Endothelial cell of umbilical vein (primary cell): ENCODE measurements at regions not wholly inside any gene's neighbourhood (a gene's known extent, or its start where the extent isn't known, plus 50 kb on each side); places are given as distances from the start of the nearest gene placed in this dataset.

Source experiments
- BruUV-seq: library from RNA; stranded (reverse); fragments of 400-500 nt; replicated peaks from 2 replicates; lab custom pipeline; 2021; lab: Mats Ljungman, UMichigan
- CTCF ChIA-PET: fragments of 300-600, 350-600 bp; sonication (Branson Sonifier 250); formaldehyde crosslinking; loops from one replicate; lab custom pipeline; 2021; ENCODE audit warnings: antibody characterized with exemption, inconsistent platforms; lab: Charles Lee
- POLR2A ChIA-PET: fragments of 300-600, 350-600 bp; sonication (Branson Sonifier 250); formaldehyde crosslinking; loops from one replicate; lab custom pipeline; 2021; ENCODE audit warnings: antibody characterized with exemption, inconsistent platforms; lab: Charles Lee
- DNase-seq: peaks from one replicate; pipeline ENCODE4 v3.0.0-alpha.2; 2011; ENCODE audit warnings: low read depth, low spot score
- FAIRE-seq: peaks from 2 replicates; lab custom pipeline; 2011; peaks lifted over from hg19 to GRCh38; lab: Jason Lieb, UNC
- H2AFZ ChIP-seq: 2 replicates; pipeline ENCODE4 v1.6.0; 2012; ENCODE audit warnings: low read depth, low read length, control low read depth, inconsistent platforms
- H3K27ac ChIP-seq: 2 replicates; pipeline ENCODE4 v1.5.1; 2011; ENCODE audit warnings: low read depth, mild to moderate bottlenecking, control low read depth, low read length, moderate library complexity; ENCODE audit not compliant: insufficient read depth
- H3K27me3 ChIP-seq, 2 experiments: 2 replicates each; pipeline versions ENCODE4 v1.6.0 to v1.6.1; 2011; ENCODE audit warnings: low read length in 2 of 2, mixed read lengths in 1 of 2; ENCODE audit not compliant: control insufficient read depth in 2 of 2, insufficient read depth in 2 of 2
- H3K36me3 ChIP-seq, 2 experiments: 2 replicates in 1 of 2; 3 replicates in 1 of 2; pipeline ENCODE4 v1.5.1; 2011; ENCODE audit warnings: low read length in 2 of 2, mild to moderate bottlenecking in 1 of 2, moderate library complexity in 1 of 2; ENCODE audit not compliant: control insufficient read depth in 2 of 2, insufficient read depth in 2 of 2; ENCODE audit errors: extremely low read depth in 1 of 2
- H3K4me1 ChIP-seq: 3 replicates; pipeline ENCODE4 v1.5.1; 2011; ENCODE audit warnings: mild to moderate bottlenecking, low read length; ENCODE audit not compliant: control insufficient read depth, insufficient read depth; ENCODE audit errors: extremely low read depth
- H3K4me2 ChIP-seq: 2 replicates; pipeline ENCODE4 v1.6.1; 2011; ENCODE audit warnings: low read length, control low read depth, mixed read lengths; ENCODE audit not compliant: insufficient read depth
- H3K4me3 ChIP-seq, 3 experiments: fragments of 200-600 bp in 1 of 3; sonication (generic), shearing (Covaris generic) in 1 of 3; replicated peaks in 1 of 3; 2 replicates each; pipeline ENCODE4 v1.5.1; 2011 to 2016; ENCODE audit warnings: control low read depth in 3 of 3, low read length in 3 of 3, mild to moderate bottlenecking in 2 of 3, inconsistent platforms in 1 of 3, low read depth in 1 of 3, moderate library complexity in 1 of 3; ENCODE audit not compliant: insufficient read depth in 1 of 3
- H3K79me2 ChIP-seq: 2 replicates; pipeline ENCODE4 v1.6.0; 2012; ENCODE audit warnings: low read length, inconsistent platforms; ENCODE audit not compliant: control insufficient read depth, insufficient read depth
- H3K9ac ChIP-seq: replicated peaks from 2 replicates; pipeline ENCODE3; 2011; ENCODE audit warnings: low read length, control low read depth; ENCODE audit not compliant: insufficient read depth; ENCODE audit errors: extremely low read depth
- H3K9me1 ChIP-seq: replicated peaks from 3 replicates; pipeline ENCODE4 v1.6.0; 2011; ENCODE audit warnings: mild to moderate bottlenecking, low read length; ENCODE audit not compliant: control insufficient read depth, insufficient read depth; ENCODE audit errors: extremely low read depth
- H3K9me3 ChIP-seq: replicated peaks from 2 replicates; pipeline ENCODE4 v1.5.1; 2012; ENCODE audit warnings: low read length, inconsistent platforms; ENCODE audit not compliant: control insufficient read depth, insufficient read depth
- H4K20me1 ChIP-seq: replicated peaks from 2 replicates; pipeline ENCODE3; 2011; ENCODE audit warnings: mild to moderate bottlenecking, low read length; ENCODE audit not compliant: control insufficient read depth, insufficient read depth; ENCODE audit errors: extremely low read depth
- EZH2 ChIP-seq: IDR thresholded peaks from 2 replicates; pipeline ENCODE4 v1.6.1; 2012; ENCODE audit warnings: borderline replicate concordance, low read depth, mild to moderate bottlenecking, moderate library complexity, low read length, inconsistent platforms; ENCODE audit not compliant: severe bottlenecking
- FOS ChIP-seq: IDR thresholded peaks from 2 replicates; pipeline ENCODE4 v1.6.1; 2011; ENCODE audit warnings: mild to moderate bottlenecking, low read length, moderate library complexity, borderline replicate concordance; ENCODE audit not compliant: insufficient read depth
- GATA2 ChIP-seq: IDR thresholded peaks from 2 replicates; pipeline ENCODE4 v1.7.0; 2011; ENCODE audit warnings: low read depth, mild to moderate bottlenecking, moderate library complexity, mixed read lengths, low read length; ENCODE audit not compliant: insufficient read length, insufficient read depth
- JUN ChIP-seq: IDR thresholded peaks from 2 replicates; pipeline ENCODE4 v1.6.1; 2011; ENCODE audit warnings: borderline replicate concordance, low read depth; ENCODE audit not compliant: insufficient read length, insufficient read depth
- MYC ChIP-seq: IDR thresholded peaks from one replicate; pipeline ENCODE4 v1.6.1; 2011; ENCODE audit warnings: mild to moderate bottlenecking, low read depth, low read length
- POLR2A ChIP-seq: IDR thresholded peaks from 2 replicates; pipeline ENCODE4 v1.6.1; 2012; ENCODE audit warnings: low read depth, mild to moderate bottlenecking, control low read depth, low read length
- POLR2AphosphoS5 ChIP-seq: IDR thresholded peaks from 2 replicates; pipeline ENCODE4 v1.6.1; 2012; ENCODE audit warnings: low read depth, mild to moderate bottlenecking, control low read depth, low read length, moderate library complexity; ENCODE audit not compliant: insufficient read depth
- dilution Hi-C: fragments of 300-500 bp; cut with MboI; formaldehyde crosslinking; loops from one replicate; pipeline ENCODE4 v1.15.0; 2019; ENCODE audit warnings: low sequenced_read_pairs; ENCODE audit not compliant: extremely low pct_ligation_motif_present
- intact Hi-C: fragments of 100-400 bp; cut with micrococcal nuclease; formaldehyde crosslinking; loops from one replicate; pipeline ENCODE4 v1.10.0; 2022
- TF ChIP-seq, protein P1 (sequence below): IDR thresholded peaks from 2 replicates; pipeline ENCODE4 v1.6.1; 2011; ENCODE audit not compliant: insufficient read depth, insufficient read length
- TF ChIP-seq, protein P2 (sequence below), 2 donors: IDR thresholded peaks; 1 replicate in 1 of 2; 2 replicates in 1 of 2; pipeline ENCODE4 v1.5.1; 2011; ENCODE audit warnings: low read length in 2 of 2, mild to moderate bottlenecking in 2 of 2, moderate library complexity in 2 of 2, control low read depth in 1 of 2, inconsistent platforms in 1 of 2, low read depth in 1 of 2; ENCODE audit not compliant: insufficient read depth in 1 of 2; ENCODE audit errors: extremely low read depth in 1 of 2

DNA sequence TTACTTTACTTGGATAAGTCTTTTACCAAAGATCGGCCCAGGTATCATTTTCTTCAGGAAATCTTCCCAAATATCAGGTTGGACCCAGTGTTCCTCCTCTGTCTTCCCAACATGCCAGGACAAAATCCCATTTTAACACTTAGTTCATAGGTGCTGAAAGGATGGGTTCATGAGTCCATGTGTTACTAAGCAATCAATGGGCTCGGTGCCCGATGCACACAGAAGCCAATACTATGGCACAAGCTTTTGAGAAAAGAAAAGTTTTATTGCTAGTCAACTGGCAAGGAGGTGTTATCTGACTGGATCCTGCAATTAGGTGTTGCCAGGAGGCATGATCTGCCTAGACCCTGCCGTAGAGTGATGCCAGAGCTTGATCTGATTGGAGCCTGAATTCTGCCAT is 133.3 kb upstream of the SLC44A3 start:
- no peak overlapping the region for H2AFZ ChIP-seq
- H3K27ac ChIP-seq, result no peak overlapping the region
- H3K79me2 ChIP-seq, result no peaks in the 10 kb centered on the region
- DNase-seq (no peak), FAIRE-seq (no peak)
- no peak overlapping the region for H3K4me2 ChIP-seq
- no peaks in the 10 kb centered on the region for H3K9me1 ChIP-seq
- no peaks in the 10 kb centered on the region for H3K9me3 ChIP-seq
- ChIA-PET CTCF (no interaction called here), POLR2A (no interaction called here)
- no peak overlapping the region for H3K4me3 ChIP-seq
- H4K20me1 ChIP-seq, result no peaks in the 10 kb centered on the region
- no peaks in the 10 kb centered on the region for H3K36me3 ChIP-seq
- no peak for TF ChIP-seq POLR2AphosphoS5
- peaks cover 11% of the 10 kb centered on the region in 2 experiments for H3K27me3 ChIP-seq
- no peak overlapping the region for H3K9ac ChIP-seq
- dilution Hi-C loops, result no loop called here
- BruUV-seq, result no TSS peak
- intact Hi-C loops, result no loop called here
- H3K4me1 ChIP-seq, result no peaks in the 10 kb centered on the region

DNA sequence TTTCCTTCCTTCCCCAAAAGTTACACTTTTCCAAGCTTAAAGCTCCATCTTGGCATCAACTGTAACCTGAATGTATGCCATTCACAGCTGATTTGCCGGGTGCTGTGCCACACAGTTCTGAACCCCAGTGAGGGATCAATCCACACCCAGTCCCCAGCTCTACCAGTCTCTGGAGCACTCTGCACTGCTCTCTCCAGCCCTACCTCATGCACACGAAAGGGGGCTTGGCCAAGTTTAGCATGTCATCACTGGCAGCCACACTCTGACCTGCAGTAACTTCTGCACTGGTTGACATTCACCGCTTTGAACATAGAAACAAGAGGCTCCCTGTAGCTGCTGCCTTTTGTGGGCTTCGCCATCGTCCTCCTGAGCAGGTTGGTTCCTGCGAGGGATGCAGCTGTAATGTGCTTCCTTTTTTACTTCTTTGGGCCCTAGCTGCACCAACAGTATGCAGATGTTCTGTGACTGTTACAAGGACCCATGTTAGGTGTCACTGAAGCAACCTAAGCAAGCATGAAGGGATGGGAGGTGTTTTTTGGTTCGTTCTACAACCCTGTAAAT is 135.4 kb upstream of the SLC44A3 start:
- CTCF ChIA-PET, result no interaction called here
- dilution Hi-C loops (no loop called here), intact Hi-C loops (no loop called here)
- POLR2A ChIA-PET, result no interaction called here
- Histone ChIP-seq H3K27ac (no peak overlapping the region), H3K9ac (no peak overlapping the region), H3K79me2 (no peaks in the 10 kb centered on the region), H2AFZ (no peak overlapping the region), H3K36me3 (no peaks in the 10 kb centered on the region), H4K20me1 (no peaks in the 10 kb centered on the region), H3K9me1 (no peaks in the 10 kb centered on the region), H3K4me1 (no peaks in the 10 kb centered on the region), H3K4me2 (no peak overlapping the region), H3K4me3 (no peak overlapping the region), H3K27me3 (peaks cover 7 to 8% of the 10 kb centered on the region in 2 experiments), H3K9me3 (no peaks in the 10 kb centered on the region)
- BruUV-seq, result no TSS peak
- DNase-seq, result no peak
- TF ChIP-seq FOS (no peak), MYC (no peak), JUN (no peak), GATA2 (no peak), POLR2A (no peak), EZH2 (no peak), POLR2AphosphoS5 (no peak)
- TF ChIP-seq, protein P1, sequence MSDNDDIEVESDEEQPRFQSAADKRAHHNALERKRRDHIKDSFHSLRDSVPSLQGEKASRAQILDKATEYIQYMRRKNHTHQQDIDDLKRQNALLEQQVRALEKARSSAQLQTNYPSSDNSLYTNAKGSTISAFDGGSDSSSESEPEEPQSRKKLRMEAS, result no peak
- TF ChIP-seq, protein P2, sequence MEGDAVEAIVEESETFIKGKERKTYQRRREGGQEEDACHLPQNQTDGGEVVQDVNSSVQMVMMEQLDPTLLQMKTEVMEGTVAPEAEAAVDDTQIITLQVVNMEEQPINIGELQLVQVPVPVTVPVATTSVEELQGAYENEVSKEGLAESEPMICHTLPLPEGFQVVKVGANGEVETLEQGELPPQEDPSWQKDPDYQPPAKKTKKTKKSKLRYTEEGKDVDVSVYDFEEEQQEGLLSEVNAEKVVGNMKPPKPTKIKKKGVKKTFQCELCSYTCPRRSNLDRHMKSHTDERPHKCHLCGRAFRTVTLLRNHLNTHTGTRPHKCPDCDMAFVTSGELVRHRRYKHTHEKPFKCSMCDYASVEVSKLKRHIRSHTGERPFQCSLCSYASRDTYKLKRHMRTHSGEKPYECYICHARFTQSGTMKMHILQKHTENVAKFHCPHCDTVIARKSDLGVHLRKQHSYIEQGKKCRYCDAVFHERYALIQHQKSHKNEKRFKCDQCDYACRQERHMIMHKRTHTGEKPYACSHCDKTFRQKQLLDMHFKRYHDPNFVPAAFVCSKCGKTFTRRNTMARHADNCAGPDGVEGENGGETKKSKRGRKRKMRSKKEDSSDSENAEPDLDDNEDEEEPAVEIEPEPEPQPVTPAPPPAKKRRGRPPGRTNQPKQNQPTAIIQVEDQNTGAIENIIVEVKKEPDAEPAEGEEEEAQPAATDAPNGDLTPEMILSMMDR (IDR thresholded peaks at IDR 0.05; ENCODE audit: extremely low read depth in 1 of 2, insufficient read depth in 1 of 2, low read depth in 1 of 2, low read length in 2 of 2), result no peak
- no peak for FAIRE-seq
